HG03103 (cell line): ENCODE measurements at regions not wholly inside any gene's neighbourhood (a gene's known extent, or its start where the extent isn't known, plus 50 kb on each side); places are given as distances from the start of the nearest gene placed in this dataset.

Source experiments
- ATAC-seq: cut with Tn5 transposase; IDR thresholded peaks from one replicate; pipeline ENCODE4 v1.9.1; 2021; ENCODE audit warnings: low read depth; ENCODE audit not compliant: unreplicated experiment

- ATAC-seq = no peak
Observed at GRCh38 chr3:106624154-106624553, 753.1 kb upstream of the CCDC54 start.

DNA sequence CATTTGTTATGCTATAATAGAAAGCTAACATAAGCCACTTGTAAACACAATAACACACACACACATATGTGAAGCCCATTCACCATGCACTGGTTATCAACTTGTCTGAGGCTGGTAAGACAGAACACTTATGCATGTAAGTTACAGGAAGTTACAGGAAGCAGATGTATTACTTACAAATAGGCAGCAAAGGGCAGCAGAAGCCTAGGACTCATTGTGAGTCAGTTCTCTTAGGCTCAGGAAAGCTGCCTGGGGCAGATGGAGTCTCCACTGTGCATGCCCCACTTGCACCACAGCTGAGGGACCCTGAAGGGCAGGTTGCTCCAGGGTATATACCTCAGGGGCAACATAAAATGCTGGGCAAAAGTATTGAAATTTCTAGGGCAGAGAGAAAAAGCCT is 748.8 kb upstream of the CCDC54 start:
- ATAC-seq = no peak

DNA sequence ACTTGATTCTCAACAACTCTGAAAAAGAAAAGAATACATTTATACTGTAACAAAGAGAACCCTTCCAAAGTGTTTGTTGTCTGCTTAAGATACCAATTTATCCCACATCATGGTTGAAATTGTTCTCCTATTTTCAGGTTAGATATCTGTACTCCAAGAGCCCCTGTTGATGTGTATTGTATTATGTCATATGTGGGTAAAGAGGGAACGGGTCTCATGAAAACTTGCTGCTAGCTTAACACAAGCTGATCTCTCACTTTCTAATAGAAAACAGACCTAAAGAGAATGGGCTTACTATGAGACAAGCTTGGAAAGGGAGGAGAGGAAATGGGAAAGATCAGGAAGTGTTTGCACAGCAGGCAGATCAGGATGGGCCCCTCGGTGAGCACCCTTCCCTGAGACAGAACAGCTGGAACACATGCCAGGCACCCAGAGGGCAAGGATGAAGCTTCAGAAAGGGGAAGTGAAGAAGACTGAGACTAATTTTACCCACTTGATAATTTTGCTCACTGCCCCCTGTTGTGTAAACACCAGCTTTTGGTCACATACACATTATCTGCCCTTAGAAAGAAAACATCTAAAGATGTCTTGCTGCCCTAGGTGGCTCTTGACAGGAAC is 747.9 kb upstream of the CCDC54 start:
- ATAC-seq = peak; percentile 73

- no peak for ATAC-seq
Observed at GRCh38 chr3:106631373-106632108, 745.7 kb upstream of the CCDC54 start.

- ATAC-seq = no peak
Observed at GRCh38 chr3:106635271-106635670, 742.0 kb upstream of the CCDC54 start.

- ATAC-seq = no peak
Observed at GRCh38 chr3:106635826-106636225, 741.4 kb upstream of the CCDC54 start.

GRCh38 chr3:106640353-106640752 is 736.9 kb upstream of the CCDC54 start:
- ATAC-seq = no peak

GRCh38 chr3:106642161-106642560 is 735.1 kb upstream of the CCDC54 start:
- ATAC-seq = no peak

DNA sequence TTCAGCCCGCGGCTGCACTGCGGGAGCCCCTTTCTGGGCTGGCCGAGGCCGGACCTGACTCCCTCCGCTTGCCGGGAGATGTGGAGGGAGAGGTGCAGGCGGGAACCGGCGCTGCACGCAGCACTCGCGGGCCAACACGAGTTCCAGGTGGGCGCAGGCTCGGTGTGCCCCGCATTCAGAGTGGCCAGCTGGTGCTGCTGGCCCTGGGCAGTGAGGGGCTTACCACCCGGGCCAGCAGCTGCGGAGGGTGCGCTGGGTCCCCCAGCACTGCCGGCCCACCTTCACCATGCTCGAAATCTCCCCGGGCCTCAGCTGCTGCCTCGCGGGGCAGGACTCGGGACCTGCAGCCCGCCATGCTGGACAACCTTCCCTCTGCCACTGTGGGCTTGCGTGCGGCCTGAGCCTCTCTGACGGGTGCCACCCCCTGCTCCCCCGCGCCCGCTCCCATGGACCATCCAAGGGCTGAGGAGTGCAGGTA is 733.5 kb upstream of the CCDC54 start:
- no peak for ATAC-seq

- ATAC-seq = no peak
Observed at GRCh38 chr3:106673926-106674569, 703.2 kb upstream of the CCDC54 start.

GRCh38 chr3:106675451-106675850 is 701.8 kb upstream of the CCDC54 start:
- ATAC-seq = no peak

DNA sequence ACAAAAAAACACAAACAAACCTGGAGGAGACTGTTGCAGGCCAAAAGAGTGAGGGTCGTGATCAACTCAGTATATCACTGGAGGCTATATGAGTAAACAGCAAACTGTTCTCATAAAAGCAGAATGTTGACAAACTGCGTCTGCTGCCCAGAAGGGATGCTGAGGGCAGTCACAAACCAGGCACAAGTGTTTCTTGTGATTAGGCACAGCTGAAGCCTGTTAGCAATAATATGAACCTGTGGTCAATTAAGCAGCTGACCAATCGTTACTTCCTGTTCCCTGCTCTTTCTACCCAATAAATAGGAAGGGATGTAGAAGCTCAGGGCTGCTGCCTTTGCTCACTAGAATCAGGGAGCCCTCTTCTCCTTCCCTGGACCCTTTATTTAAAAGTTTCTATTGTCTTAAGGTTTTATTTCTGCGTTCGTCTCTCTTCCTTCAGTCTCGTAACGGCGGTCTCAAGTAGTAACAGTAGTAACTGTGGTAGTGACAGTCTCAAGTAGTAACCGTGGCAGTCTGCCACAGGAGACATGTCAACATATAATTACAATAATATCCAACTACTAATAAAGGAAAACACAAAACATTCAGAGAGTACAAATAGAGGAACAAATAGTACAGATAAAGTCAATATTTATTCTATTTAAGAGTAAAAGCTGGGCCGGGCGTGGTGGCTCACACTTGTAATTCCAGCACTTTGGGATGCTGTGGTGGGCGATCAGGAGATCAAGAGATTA is 698.4 kb upstream of the CCDC54 start:
- ATAC-seq = no peak

- no peak for ATAC-seq
Observed at GRCh38 chr3:106683953-106684620, 693.2 kb upstream of the CCDC54 start.

DNA sequence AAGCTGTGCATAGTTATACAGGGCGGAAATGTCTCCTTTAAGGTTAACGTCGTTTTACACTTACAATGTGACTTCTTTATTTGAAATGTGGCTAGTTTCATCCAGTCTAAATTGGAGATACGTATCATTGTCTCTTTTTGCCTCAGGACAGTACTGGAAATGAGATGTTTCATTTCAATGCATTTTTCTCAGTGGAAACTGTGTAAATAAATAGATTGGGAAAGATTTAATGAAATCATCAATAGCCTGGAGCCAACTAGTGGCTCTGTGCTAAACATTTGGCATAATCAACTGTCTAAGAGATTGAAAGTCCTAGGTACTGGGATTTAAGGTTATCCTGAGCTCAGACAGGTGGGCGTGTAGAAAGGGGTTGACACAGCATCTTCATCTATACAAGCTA is 691.5 kb upstream of the CCDC54 start:
- ATAC-seq = no peak

DNA sequence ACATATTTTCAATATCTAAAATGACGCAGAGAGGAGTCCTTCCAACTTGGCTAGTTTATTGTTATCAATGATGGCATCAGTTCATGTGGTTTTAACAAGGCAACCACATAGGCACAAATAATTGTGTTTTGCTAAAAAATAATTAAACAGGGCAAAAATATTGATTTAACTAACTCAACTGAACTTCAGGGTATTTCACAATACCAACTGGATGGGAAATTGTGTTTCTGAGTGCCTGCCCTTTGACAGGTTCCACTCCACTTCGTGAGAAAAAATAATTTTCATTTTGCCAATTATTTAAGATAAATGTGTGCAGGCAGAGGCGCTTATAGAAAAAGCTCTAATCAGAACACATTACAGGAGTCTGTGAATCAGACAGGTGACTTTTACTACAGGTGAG is 689.3 kb upstream of the CCDC54 start:
- ATAC-seq = no peak

DNA sequence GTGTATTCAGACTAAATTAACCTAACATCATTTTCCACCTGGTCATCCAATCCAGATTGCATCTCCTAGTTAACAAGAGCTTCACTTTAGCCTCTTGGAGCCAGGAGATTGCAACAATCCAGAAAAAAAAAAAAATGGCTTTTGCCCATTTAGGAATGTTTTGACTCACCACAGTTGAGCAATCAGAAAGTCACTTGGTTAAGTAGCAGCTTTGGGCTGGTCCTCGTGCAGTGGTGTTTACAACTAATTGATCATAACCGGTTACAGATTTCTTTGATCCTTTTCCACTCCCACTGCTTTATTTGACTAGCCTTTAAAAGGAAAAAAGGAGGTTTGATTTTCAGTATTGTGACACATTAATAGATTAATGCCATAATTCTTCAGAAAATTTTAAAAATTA is 688.8 kb upstream of the CCDC54 start:
- no peak for ATAC-seq

DNA sequence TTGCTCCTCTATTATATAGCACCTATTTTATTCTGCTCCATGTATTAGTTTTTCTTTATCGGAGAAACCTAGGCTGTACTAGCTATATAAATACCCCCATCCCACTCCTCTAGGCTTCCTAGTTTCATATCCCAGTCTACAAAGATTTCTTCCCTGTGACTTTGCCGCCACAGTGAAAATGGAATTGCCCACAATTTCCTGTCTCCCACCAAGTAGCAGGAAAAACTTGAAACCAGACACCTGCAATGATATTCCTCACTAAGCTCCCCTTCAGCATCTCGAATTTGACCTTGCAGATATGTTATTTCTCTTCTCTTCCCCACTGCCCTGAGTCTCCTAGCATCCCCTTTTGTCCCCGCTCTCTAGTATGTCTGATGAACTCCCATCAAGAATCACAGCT is 685.8 kb upstream of the CCDC54 start:
- ATAC-seq = no peak

DNA sequence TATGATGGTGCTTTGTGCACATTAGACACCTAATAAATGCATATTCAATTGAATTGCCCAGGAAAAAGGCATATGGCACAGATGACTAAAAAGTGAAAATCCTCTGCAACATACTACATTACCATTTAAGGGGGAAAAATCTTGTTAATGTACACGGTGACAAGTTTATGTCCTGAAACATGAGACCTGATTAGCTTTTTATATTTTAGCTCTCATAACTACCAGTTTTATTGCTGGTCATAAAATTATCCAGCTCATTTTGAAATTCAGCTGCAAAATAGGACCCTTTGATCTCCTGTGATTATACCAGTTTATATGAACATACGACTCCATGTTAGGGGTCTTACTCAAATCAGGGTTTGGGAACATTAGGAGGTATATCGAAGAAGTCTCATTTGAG is 684.6 kb upstream of the CCDC54 start:
- ATAC-seq = no peak

- ATAC-seq = no peak
Observed at GRCh38 chr3:106699122-106699521, 678.1 kb upstream of the CCDC54 start.

DNA sequence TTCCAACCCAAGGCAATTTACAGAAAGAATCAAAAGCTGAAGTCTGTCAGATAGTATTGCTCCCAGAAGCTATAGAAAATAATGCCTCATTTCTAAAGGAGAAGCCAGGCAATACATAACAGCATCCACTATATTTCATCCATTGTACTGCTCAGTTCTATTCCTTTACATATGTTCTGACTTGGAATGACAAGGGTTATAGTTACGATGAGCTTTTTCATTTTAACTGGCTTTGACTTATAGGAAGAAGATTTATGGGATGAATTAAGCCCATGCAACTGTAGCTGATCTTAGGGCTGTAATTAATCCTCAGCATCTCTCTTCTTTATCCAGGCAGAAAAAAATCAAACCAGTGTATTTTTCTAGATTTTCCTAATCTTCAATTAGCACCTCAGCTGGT is 676.3 kb upstream of the CCDC54 start:
- no peak for ATAC-seq

GRCh38 chr3:106703524-106703923 is 673.7 kb upstream of the CCDC54 start:
- no peak for ATAC-seq
